Effector CD8-positive, alpha-beta T cell (primary cell): ENCODE measurements at regions not wholly inside any gene's neighbourhood (a gene's known extent, or its start where the extent isn't known, plus 50 kb on each side); places are given as distances from the start of the nearest gene placed in this dataset.

Source experiments
- DNase-seq: peaks from one replicate; lab custom pipeline; 2025; lab: John Stamatoyannopoulos, UW

DNA sequence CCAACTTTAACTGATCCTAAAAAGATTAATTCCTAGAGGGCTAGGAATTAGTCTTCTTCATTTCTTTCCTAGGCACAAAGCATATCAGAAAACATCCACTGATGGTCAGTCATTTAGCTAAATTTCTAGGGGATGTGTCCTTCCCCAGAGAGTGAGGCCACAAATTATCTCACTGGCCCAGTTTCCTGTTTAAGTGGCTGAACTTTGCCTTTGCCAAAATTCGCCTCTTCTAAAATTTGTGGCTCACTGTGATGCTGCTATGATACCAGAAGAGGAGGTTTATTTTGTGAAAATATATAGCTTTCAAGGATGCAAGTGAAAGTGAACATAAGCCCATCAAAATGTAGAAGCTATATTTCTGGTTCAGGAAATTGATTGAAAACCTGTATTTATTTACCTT is 98.1 kb upstream of the FER start:
- no peak for DNase-seq

DNA sequence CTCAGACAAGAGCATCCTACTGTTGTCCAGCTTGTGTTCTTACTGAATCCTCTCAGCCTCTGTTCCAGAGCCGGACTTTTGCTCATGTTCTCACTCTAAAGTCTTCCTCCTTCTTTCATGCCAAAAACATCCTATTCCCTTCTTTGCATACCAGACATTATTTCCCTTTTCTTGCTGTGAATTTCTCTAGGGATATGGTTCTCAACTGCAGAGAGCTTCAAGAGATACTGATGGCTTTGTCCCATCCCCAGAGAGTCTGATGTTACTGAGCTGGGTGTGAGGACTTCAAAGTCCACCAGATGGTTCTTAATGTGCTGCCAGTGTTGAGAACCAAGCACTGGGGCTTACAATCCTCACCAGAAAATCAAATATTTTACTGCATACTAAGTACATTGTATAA is 98.6 kb upstream of the FER start:
- DNase-seq: no peak

DNA sequence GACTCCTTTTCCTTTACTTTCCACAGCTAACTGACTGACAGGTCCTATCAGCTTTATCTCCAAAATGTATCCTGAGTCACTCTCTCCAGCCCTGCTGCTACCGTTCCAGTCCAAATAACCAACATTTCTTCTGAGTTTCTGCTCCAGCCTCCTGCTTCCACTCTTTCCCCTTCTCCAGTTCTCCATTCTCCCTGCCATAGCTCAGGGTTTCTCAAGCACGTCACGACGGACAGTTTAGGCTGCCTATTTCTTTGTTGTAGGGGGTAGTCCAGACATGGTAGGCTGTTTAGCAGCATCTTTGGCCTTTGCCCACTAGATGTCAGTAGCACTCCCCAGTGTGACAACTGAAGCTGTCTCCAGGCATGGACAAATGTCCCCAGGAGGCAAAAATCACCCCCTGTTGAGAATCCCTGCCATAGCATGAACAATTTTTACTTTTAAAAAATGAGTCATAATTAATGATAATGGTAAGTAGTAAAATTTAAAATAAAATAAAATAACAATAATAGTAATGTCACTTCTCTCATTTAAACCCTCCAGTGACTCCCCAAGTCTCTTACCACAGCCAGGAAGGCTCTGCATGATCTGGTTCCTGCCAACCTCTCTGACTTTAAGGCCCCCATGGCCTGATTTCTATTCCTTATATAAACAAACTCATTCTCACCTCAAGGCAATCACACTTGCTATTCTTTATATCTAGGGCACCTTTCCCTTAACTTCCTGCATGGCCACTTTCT is 105.4 kb upstream of the FER start:
- DNase-seq: peak; percentile 15

DNA sequence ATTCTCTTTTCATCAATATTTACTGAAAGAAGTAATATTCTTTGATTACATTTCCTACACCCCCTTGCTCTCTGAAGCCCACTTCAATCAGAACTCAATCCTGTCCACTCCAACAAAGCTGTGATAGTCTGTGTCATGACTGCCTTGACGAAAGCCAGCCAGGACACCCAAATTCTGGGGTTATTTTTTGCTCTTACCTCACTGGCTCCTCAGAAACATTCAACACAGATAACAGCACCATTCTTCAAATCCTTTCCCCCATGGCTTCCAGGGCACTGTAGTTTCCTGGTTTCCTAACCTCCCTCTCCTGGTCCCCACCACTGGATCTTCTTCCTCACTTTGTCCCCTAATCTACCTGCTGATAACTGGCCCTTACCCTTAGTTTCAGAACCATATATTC is 106.1 kb upstream of the FER start:
- DNase-seq: no peak

DNA sequence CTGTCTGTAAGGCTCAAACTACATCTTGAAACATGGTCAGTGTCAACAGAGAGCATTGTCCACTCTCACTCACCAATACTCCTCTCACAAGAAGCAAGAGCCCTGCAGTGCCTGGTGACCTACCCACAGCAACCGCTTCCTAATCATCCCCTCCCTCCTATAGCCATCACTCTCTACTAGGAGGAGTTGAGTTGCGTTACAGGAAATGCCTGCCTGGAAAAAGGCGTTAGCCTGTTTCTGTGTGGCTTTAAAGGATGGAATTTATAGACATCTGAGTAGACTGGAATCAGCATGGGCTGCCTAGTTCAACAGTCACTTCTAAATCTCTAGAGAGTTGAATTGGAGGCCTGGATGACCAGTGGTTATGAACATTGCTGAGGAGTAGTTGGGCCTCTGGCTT is 108.3 kb upstream of the FER start:
- DNase-seq: no peak

DNA sequence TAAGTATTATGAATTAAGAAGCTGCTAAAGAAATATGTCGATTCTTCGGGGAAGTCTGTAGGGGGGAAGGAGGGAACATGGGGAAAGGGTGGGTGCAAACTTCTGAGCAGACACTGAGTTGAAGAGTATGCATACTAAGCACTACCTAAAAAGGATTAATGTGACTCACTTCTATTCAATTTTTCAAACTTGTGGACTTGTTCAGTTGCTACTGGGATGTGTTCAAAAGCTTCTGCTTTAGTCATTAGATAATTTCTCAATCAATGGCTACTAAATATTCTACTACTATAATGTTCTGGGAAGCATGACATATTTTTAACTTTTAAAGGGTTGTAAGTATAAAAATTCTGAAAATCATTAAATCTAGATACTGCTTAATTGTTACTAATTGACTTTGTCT is 109.7 kb upstream of the FER start:
- DNase-seq: no peak

DNA sequence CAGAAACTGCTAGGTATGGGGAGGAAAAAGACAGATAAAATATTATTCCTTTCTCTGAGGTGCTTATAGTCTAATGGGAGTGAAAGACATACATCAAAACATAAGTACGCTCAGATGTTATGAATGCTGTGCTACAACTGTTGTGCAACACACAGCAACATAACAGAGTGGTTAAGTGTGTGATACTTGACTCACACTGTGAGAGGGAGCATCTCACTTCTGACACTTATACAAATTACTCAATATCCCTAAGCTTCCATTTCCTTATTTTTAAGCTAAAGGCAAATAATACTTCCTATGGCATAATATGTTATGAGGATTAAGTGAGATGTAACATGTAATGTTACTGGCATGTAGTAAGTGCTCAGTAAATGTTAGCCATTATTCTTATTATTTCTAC is 110.6 kb upstream of the FER start:
- DNase-seq: no peak

DNA sequence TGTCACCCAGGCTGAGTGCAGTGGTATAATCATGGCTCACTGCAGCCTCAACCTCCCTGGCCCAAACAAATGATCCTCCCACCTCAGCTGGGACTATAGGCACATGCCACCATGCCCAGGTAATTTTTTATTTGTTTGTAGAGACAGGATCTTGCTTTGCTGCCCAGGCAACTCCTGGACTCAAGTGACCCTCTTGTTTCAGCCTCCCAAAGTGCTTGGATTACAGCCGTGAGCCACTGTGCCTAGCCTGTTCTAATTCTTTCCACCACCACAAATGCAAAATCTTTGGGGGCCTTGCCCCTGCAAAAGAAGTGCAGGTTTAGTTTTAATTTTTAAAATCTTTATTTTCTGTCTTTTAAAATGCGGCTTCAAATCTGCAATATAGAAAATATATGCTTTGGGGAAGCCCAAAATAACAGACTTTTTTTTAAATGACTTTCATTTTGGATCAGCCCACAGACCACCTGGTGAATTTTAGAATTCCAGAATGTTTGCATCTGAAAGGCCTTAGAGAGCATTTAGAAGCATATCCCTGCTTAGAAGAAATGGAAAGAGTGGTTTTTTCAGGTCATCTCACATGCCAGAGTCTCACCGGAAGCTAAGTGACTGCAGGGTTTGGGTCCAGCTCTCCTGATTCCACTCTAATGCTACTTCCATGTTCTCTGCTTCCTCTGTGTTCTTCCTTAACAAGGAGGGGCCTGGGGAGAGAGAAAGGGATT is 111.4 kb upstream of the FER start:
- no peak for DNase-seq

DNA sequence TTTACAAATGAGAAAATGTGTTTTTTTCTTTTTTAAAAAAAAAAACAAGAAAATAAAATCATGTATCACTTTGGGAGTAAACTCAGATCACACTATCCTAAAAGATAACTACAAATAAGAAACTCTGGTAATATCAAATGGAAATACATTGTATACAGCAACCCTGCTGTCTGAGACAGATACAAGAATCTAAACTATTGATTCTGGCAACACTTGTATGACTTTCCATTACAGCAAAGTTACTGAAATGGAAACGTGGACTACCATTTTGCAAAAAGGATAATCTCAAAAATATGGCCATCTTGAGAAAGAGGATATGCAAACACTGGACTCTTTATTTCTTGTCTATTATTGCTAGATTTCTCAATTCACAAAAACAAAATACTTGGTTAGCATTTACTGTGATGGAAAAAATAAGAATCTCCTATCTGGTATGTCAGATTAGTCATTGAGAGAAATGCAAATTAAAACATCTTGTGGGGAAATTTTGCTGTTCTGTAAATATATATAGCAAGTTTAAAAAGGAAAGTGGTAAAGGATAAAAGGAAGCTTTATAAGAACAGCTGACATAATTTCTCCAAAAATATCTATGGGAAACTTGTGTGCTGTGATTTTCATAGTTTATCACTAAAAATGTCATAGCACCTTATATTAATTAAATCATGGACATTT is 112.9 kb upstream of the FER start:
- no peak for DNase-seq

DNA sequence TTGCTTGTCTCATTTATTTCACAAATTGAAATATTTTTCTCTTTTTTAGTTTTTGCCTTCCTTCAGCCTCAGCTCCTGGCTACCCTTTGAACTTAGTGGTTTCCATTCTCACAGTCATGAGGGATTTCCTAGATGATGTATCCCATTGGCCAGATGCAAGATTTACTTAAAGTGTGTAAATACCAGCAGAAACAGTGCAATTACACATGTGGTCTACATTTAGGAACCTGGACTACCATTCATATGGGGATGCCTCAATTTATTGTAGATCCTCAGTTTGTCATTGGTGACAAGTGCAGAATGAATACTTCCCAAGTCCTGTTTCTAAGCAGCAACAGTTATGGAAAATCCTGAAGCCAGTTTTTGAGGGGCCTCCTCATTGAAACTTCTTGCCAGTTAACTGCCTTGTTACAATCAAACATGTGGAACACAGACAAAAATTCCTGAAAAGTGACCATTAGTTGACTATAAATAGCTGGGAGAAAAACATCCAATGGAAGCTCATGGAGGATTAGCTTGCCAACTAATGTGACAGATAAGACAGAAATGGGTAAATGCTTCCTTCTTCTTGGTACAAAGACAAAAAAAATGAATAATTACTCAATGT is 113.6 kb upstream of the FER start:
- DNase-seq: no peak

DNA sequence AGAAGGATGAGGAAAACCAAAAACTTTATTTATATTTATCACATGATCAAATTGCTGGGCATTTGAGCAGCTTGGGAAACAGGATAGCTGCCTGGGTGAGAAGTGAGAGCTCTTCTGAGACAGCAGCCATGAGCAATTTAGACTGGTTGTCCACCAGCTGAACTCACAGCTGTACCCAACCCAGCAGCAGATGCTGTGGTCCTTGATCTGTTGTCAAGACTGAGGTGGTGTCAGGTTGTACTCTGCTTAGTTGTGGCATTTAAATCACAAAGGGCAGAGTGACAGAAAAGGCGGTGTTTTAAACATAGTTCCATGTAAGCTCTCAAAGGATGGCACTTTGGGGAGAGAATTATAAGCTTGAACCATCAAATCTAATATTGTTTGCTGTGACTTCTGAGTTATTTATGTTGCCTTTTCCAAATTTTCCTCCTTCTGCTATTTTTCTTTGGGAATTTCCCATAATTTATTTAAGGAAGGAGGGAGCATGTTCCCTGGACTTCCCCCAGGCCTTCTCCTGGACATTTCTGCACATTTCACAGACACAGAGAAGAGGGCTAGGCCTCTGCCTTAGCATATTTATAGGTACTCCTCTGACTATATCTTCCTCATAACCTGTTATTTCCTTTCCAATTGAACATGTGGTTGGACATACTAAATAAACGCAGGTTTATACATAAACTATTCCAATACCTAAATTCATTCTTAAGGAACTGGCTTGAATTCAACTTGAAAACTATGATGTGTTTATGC is 117.7 kb upstream of the FER start:
- no peak for DNase-seq

DNA sequence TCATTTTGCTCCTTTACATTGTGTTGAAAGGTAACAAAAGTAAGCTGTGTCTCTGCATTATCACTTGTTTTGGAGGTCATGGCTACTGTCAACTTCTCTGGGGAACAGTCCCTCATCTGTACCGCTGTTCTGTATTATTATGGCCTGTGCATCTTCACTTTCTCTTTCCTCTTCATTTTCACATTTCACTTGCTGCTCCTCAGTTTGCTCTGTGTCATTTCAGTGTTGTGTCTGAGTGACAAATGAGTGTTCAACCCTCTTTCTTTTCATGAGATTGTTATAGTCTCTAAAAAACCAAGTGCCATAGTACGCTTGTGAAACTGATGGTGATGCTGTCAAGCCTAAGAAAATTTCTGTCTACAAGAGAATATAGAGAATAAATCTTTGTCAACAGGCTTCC is 122.0 kb upstream of the FER start:
- no peak for DNase-seq

DNA sequence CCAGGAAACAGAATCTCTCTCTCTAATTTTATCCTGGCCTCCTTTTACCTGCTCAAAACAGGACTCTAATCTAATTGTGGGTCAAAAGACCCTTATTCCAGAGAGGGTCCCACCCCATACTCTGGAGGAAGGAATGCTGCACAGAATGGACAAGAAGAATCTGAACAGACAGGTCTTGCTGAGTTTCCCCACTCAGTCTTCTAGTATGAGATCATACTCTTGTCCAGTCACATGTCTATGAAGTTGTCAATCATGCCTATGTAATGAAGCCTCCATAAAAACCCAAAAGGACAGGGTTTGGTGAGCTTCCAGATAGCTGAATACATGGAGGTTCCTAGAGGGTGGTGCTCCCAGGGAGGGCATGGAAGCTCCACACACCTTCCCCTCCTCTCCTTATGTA is 123.9 kb upstream of the FER start:
- DNase-seq: no peak

DNA sequence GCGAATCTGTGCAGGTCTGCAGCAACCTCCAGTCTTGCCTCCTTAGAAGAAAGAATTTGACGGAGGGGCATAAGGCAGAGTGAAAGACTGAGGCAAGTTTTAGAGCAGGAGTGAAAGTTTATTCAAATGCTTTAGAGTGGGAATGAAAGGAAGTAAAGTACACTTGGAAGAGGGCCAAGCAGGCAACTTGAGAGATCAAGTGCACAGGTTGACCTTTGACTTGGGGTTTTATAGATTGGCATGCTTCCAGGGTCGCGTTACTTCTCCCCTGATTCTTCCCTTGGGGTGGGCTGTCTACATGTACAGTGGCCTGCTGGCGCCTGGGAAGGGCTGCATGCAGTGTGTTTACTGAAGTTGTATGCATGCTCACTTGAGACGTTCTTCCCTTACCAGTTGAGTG is 127.2 kb upstream of the FER start:
- DNase-seq: no peak

DNA sequence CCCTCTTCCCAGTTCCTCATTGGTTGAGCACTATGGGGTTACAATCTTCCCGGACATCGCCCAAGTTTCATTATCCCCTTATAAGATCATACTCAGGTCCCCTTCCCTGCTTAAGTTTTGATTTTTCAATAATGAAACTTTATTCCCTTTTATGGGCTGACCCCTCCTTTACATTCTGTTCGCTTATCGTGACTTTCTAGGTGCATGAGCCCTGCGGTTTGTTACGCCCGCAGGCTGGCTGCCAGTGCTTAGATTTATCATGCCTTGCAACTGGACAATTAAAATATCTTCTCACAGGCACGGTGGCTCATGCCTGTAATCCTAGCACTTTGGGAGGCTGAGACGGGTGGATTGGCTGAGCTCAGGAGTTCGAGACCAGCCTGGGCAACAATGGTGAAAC is 127.9 kb upstream of the FER start:
- no peak for DNase-seq

DNA sequence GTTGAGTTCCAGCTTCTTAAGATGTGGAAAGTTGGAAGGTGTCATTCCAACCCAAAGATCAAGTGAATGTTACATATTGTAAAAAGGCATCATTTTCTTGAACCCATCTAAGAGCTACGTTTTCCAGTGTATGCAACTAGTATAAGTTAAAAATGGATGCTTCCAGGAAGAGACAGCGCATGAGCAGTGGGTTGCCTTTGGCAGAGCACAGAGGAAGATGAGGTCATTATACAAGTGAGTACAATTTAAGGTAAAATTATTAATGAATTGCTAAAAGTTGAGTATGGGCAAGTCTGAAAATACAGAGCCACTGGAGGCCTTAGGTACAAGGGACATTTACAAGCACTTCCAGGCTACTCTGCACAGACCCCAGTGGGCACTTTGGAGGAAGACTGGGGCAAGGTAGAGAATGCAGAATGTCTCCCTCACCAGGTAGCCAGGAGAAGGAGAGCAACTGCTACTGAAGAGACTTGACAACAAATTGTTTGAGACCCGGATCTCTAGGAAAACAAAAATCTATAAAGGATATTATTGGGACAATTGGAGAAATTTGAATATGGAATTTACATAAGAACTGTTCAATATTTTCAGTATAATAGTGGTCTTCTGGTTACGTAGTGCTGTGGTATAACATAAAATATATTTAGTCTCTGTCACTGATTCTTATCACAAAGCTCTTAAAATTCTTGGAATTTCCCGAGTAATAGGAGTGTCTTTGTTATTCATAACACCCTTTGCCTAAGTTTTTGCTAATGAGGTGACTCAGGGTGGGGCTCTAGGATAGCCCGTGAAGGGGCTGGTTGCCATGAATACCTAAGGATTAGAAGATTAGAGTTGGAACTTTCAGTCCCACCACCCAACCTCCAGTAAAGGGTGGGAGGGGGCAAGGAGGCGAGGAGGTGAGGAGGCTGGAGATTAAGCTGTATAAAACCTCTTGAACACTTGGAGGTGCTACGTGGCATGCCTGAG is 129.9 kb upstream of the FER start:
- DNase-seq: no peak

DNA sequence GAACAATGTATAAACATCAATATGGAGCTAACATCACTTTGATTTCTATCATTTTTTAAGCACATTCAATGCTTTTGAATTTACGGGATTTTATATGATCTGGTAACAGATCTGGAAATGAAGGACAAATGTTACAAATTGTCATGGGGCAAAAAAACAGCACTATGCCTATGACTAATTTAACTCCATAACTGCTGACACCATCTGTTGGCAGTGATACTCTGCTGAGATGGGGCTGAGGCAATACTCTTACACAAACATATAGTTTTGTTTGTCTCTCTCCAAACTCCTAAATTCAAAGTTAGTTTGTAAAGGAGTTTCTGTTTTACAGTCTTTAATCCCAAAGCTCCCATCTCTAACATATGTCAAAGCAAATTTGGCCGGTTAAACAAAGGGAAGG is 132.5 kb upstream of the FER start:
- DNase-seq: no peak

DNA sequence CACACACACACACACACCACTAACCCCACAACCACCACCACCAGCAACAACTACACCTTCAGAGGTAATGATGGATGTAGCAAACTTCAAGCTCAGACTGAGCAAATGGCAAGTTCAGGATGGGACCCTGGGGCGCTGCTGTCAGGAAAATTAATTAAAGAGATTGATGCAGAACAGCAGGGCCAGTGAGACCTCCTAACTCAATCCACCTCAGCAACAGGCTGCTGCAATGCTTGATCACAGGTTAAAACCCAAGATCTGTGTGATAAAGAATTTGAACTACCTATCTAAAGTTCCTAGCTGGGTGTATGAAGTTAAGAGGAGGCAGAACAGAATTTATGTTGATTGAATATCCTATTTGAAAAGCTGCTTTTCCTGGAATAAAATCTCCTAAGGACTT is 140.3 kb upstream of the FER start:
- no peak for DNase-seq

DNA sequence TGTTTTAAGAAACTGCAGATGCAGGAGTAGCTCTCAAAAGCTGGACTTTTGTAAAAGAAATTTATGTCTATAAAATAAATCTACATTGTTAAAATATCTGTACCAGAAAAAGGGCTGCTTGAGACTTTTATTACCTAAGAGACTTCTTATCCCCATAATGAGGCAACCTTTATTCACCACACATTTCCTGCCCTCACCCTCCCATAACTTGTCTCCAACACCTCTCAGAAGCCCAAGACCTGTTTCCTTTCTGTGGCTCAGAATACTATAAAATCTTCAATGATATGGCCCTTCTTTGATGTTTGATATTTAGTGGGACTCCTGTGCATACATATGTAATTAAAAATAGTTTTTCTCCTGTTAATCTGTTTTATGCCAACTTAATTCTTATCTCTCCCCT is 141.5 kb upstream of the FER start:
- no peak for DNase-seq

DNA sequence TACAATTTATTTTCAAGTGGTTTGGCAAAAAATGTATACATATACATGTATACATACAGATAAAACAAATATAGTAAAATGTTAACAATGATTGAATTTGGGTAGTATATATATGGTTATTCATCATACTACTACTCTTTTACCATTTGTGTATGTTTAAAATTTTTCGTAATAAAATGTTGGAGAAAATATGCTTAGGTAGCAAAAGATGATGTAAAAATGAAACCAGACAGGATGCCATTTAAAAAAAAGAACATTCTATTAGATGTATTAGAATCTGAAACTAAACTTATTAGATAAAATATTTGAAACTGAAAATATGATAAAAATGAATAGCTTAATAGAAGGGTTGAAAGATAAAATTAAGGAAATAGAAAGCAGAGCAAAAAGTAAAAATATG is 144.9 kb upstream of the FER start:
- no peak for DNase-seq

DNA sequence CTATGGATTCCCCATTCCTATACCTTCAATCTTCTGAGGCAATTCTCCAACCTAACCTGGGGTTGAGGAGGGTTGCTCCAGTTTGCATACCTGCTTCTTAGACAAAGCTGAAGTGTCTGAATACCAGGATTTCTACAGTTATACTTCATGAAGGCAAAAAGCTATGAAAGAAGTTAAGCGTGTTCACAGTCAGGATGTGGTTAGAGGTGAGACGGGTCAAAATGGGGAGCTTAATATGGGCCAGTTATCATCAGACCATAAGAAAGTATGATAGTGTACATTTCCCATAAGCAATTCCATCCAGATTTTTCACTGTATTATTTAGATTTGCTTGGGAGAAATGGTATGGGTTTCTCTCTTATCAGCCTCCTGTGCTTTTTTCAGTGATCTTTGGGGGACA is 156.9 kb upstream of the FER start:
- DNase-seq: no peak
